ENCODE measurements at regions not wholly inside any gene's neighbourhood (a gene's known extent, or its start where the extent isn't known, plus 50 kb on each side); places are given as distances from the start of the nearest gene placed in this dataset.

DNA sequence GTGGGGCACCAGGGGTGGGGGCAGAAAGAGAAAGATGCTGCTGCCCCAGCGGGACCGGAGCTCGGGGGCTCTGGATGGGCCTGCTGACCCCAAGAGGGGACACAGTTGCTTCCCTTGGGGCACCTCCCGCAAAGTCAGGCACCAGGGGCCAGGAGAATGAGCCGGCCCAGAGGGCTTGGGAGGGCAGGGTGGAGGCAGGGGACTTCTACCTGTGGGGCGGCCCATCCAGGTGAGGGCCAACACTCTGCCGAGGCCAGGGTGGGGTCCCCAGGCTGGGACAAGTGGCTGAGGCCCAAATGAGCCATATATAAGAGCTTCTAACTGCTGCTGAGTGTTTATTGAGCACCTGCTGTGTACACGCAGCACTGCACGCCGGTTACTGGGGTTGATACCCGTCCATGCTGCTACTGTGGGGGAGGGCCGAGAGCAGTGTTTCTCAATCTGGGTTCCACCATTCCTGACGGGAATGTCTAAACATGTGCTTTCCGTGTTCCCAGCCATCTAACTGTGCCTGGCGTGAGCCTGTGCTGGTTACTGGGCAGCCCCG, 211.7 kb upstream of the GSE1 start (continued):
- TF ChIP-seq, protein P1, sequence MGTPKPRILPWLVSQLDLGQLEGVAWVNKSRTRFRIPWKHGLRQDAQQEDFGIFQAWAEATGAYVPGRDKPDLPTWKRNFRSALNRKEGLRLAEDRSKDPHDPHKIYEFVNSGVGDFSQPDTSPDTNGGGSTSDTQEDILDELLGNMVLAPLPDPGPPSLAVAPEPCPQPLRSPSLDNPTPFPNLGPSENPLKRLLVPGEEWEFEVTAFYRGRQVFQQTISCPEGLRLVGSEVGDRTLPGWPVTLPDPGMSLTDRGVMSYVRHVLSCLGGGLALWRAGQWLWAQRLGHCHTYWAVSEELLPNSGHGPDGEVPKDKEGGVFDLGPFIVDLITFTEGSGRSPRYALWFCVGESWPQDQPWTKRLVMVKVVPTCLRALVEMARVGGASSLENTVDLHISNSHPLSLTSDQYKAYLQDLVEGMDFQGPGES (IDR thresholded peaks at IDR 0.05; ENCODE audit: low read depth, low read length) = no peak
- TF ChIP-seq ELF1 (IDR thresholded peaks at IDR 0.05) = no peak
- TF ChIP-seq MEF2A (IDR thresholded peaks at IDR 0.05; ENCODE audit: borderline replicate concordance, low read depth) = no peak
- no peak for TF ChIP-seq NFIC (IDR thresholded peaks at IDR 0.05; ENCODE audit: borderline replicate concordance)
- no peak for TF ChIP-seq CHD2 (IDR thresholded peaks at IDR 0.05; ENCODE audit: low read length, partially characterized antibody)
- no peak for TF ChIP-seq POLR2AphosphoS5 (IDR thresholded peaks at IDR 0.05; ENCODE audit: low read depth, low read length)
- TF ChIP-seq, protein P2, sequence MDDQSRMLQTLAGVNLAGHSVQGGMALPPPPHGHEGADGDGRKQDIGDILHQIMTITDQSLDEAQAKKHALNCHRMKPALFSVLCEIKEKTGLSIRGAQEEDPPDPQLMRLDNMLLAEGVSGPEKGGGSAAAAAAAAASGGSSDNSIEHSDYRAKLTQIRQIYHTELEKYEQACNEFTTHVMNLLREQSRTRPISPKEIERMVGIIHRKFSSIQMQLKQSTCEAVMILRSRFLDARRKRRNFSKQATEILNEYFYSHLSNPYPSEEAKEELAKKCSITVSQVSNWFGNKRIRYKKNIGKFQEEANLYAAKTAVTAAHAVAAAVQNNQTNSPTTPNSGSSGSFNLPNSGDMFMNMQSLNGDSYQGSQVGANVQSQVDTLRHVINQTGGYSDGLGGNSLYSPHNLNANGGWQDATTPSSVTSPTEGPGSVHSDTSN (IDR thresholded peaks at IDR 0.05) = no peak
- TF ChIP-seq SMC3 (IDR thresholded peaks at IDR 0.05; ENCODE audit: low read depth, low read length) = no peak
- TF ChIP-seq GATA2 (CRISPR knock-in tag; IDR thresholded peaks at IDR 0.05) = no peak

DNA sequence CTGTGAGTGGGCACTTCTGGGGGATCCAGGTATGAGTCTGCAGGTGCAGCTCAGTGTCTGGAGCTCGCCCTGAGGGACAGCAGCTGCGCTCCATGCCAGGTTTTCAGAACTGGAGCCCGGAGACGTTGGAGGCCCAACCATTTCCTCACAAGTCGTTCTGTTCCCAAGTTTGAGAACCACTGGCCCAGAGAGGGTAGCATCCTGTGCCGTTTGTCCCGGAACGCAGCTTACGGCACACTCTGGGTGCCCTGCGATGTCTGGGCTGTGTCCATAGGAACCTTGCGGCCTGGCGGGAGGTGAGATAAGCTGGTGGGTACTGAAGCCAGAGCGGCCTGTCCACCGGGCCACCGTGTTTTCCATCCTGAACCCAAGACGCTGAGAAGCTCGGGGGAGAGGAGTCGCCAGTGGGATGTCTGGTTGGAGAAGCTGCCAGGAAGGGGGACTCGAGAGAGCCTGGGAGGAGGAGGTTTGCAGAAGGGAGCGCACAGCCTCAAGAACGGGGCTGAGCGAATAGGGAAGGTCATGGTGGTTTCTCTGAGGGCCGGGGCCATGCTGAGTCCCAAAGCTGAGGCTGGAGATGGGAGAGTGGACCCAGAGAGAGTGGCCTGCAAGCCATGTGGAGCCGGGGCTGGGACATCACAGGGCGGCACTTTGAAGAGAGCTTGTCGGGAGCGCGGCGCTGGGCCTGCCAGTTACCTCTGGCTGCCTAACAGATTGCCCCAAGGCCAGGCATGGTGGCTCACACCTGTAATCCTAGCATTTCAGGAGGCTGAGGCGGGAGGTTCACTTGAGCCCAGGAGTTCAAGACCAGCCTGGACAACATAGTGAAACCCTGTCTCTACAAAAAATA, 211.0 kb upstream of the GSE1 start:
- TF ChIP-seq GATA2 (CRISPR knock-in tag; IDR thresholded peaks at IDR 0.05) (no peak), TEAD4 (IDR thresholded peaks at IDR 0.05; ENCODE audit: borderline replicate concordance, insufficient read depth) (no peak), SIN3A (IDR thresholded peaks at IDR 0.05; ENCODE audit: borderline replicate concordance, low read depth, low read length) (no peak), TAF1 (IDR thresholded peaks at IDR 0.05; ENCODE audit: borderline replicate concordance, low read depth, low read length) (no peak)
- Histone ChIP-seq H3K27ac (ENCODE audit: low read depth in 2 of 2, low read length in 1 of 2) (no peak overlapping the region; a peak in 1 of 4 replicates), H3K9me3 (no peaks in the 10 kb centered on the region), H3F3A (replicated peaks; ENCODE audit: insufficient read depth) (peaks cover 7% of the 10 kb centered on the region), H2AFZ (ENCODE audit: low read depth) (no peak overlapping the region), H3K4me1 (ENCODE audit: control insufficient read depth in 1 of 2, insufficient read depth in 2 of 2, low read depth in 1 of 2, low read length in 1 of 2) (peaks cover 8 to 18% of the 10 kb centered on the region in 2 experiments; a peak in 2 of 4 replicates), H4K20me1 (ENCODE audit: insufficient read depth) (no peaks in the 10 kb centered on the region), H3K27me3 (ENCODE audit: insufficient read depth) (no peaks in the 10 kb centered on the region), H3K9ac (no peak overlapping the region), H3K79me2 (ENCODE audit: insufficient read depth) (peaks cover 11% of the 10 kb centered on the region; the same call in 1 of the 2 replicates), H3K9me2 (no peaks in the 10 kb centered on the region), H3K4me2 (no peak overlapping the region), H3K36me3 (replicated peaks in 1 of 2; ENCODE audit: control insufficient read depth in 1 of 2, insufficient read depth in 2 of 2, low read length in 1 of 2) (no peaks in the 10 kb centered on the region), H3K4me3 (ENCODE audit: low read depth in 2 of 2, low read length in 1 of 2) (no peak overlapping the region)
- CTCF ChIA-PET = interaction anchor here (0.6 to 2.7 kb wide), 7 partner anchors 13 to 302 kb away, joined by 3 to 17 read pairs (median 3); no protein-coding TSS in a partner anchor
- WGBS (ENCODE audit: low lambda C conversion rate) = 96% methylated on average over 25 of the region's 30 CpGs
- DNase-seq = no peak
- POLR2A ChIA-PET = interaction anchor here (1.0 kb wide), 1 partner anchor 47 kb away, joined by 3 read pairs; no protein-coding TSS in a partner anchor
